Skeletal muscle cell (primary cell): ENCODE measurements at regions not wholly inside any gene's neighbourhood (a gene's known extent, or its start where the extent isn't known, plus 50 kb on each side); places are given as distances from the start of the nearest gene placed in this dataset.
"Not testable (repeated sequence)": the region's sequence is repeated elsewhere in the genome, so short reads cannot be mapped to it uniquely, and the experiment has no call there.

Source experiments
- DNase-seq: peaks from one replicate; pipeline ENCODE4 v3.0.0-alpha.2; 2010; ENCODE audit warnings: low read depth
- H3K4me3 ChIP-seq: 2 replicates; pipeline ENCODE4 v1.5.1; 2011; ENCODE audit warnings: low read depth, mild to moderate bottlenecking, control low read depth, low read length, moderate library complexity

DNA sequence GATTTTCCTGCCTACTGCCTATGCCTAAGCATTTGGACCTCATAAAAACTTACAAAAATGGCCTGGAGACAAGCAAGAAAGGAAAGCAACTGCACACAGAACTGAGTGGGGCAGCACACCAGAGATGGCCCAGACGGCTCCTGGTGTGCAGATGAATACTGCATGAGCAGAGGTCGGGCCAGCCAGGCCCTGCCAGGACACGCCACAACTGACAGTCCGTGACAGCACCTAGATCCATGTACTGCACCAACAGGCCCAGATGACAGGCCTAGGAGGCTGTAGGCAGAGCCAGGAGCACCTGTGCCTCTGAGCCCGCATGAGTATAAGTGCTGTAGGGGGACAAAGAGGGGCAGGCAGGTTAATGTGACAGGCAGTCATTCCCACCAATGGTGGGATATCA lies 160.2 kb downstream of the IGLL1 start:
- no peak overlapping the region for H3K4me3 ChIP-seq
- DNase-seq, result no peak

DNA sequence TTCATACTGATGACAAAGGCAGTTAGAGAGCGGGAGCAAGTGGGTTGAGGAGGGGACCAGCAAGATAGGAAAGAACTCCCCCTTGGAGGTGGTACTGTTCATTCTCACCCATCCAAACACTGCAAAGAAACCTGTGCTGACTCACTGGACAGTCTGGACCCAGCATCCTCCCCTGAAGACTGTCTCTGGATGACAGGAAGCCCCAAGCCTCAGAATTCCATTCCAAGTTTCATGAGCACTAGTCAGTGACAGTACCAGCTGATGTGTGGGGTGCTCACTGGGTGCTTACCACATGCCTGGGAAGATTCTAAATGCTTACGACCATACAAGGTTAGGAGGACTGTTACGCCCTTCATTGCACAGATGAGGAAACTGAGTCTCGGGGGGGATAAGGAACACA lies 160.9 kb downstream of the IGLL1 start:
- no peak overlapping the region for H3K4me3 ChIP-seq
- no peak for DNase-seq

DNA sequence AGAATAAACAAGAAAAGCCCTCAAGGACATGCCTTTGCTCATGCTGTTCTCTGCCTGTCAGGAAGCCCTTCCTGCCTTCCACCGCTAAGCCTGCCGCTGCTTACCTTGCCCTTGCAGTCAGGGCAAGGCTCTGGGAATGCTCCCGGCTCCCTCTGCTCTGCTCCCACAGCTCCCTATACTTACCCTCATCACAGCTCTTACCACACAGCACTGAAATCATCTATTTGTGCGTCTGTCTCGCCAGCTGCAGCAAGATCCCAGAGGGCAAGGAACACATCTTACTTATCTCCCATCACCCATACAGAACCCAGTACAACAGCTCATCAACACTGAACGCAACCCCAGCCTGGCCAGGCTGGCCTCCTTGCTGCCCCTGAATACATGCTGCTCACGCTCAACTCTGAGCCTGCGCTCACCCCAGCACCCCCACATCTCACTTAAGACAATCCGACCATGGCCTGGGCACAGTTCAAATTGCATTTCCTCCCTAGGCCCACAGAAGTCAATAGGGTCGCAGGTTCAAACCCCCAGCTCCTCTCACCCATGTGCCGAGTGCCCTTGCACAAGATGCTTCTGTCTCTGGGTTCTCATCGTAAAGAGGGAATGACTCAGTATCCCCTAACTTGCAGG lies 161.8 kb downstream of the IGLL1 start:
- no peak overlapping the region for H3K4me3 ChIP-seq
- no peak for DNase-seq

DNA sequence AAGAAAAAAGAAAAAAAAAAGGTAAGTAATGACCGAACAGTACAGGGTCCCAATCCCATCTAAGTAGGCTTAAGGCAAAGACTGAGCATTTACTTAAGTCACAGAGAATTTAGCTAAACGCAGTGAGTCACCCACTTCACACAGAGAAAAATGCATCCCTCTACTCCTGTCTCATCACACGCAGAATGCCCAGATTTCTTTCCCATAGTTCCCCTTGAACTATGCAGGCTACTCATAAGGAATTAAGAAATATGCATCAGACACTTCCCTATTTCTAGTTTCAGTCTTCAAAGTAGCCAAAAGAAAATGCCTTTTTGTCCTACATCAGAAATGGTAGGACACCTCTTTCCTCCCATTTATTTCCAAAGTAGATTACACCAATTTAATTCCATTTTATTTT lies 162.8 kb downstream of the IGLL1 start:
- not testable (repeated sequence) for DNase-seq, H3K4me3 ChIP-seq

DNA sequence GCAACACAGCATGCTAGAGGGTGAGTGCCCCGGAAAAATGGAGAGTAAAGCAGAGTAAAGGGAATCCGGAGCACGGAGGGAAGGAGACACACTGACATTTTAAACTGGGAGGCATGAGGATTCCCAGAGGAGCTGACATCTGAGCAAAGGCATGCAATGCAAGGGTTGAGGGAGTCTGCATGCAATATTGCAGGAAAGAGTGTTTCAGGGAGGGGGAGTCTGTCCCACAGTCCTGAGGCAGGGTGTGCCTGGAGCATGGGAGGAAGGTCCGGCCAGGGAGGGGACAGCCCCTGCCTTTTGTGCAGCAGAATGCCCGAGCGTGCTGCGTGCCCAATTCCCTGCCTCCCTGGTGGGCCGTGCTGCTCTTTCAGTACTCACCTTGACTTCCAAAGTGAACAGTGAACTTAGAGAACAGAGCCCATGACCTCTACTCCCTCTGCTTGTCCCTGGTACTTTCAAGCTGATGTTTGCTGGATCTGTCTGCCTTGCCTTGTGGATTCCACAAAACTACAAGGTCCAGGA lies 163.9 kb downstream of the IGLL1 start:
- DNase-seq, H3K4me3 ChIP-seq: not testable (repeated sequence)

DNA sequence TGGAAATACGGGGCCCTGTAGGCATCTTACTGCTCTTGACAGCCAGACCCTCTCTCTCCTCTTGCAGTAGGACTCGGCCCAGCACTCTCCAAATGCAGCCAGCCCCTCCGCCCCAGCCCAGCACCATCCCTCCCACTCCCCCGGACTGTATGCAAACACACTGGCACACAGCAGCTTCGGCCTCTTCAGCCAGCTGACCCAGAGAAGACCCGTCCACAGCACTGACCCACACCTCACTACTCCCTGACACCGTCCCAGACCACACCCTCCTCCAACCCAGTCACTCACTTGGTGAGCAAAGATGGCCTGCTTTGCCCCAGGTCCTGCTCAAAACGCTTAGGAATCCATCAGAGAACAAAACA lies 164.6 kb downstream of the IGLL1 start:
- no peak overlapping the region for H3K4me3 ChIP-seq
- no peak for DNase-seq

DNA sequence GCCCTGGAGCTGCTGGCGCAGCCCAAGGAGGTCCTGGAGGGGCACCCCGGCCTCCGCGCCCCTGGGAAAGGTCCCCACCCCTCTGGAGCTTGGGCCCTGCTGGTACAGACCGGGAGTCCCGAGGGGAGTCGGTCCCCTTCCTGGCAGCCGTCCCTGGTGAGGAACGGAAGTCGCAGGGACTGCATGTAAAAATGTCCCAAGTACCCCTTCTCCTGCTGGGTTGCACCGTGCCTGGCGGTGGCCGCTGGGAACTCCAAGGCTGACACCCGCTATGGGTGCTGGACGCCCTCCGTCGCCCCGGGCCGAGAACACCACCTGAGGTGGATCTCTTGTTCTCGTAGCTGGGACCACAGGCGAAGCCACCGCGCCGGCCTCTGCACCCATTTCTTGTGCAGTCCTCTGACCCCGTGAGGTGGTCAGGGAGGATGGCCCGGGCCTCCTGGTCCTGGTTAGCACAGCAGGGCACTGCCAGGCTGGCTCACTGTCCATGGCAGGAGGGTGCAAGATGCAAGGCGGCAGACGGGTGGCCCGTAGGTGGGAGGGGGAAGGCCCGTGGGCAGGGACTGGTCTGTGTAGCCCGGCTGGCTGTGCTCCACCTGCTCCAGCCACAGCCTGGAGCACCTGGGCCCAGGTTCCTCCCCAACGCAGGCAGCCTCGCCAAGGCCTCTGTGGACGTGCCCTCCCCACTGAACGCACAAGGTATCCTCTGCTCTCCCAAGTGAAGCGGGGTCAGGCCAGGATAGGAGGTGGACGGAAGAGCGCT lies 165.2 kb downstream of the IGLL1 start:
- no peak overlapping the region for H3K4me3 ChIP-seq
- DNase-seq, result no peak

DNA sequence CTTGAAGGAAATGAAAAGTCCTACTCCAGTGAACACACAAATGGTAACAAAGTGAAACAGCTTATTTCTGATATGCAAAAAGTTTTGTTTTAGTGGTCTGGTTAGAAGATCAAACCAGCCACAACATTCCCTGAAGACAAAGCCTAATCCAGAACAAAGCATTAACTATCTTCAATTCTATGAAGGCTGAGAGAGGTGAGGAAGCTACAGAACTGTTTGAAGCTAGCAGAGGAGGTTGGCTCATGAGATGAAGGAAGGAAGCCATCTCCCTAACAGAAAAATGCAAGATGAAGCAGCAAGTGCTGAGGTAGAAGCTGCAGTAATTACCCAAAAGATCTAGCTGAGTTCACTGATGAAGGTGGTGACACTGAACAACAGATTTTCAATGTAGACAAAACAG lies 168.4 kb downstream of the IGLL1 start:
- DNase-seq, result no peak
- H3K4me3 ChIP-seq, result no peak overlapping the region

DNA sequence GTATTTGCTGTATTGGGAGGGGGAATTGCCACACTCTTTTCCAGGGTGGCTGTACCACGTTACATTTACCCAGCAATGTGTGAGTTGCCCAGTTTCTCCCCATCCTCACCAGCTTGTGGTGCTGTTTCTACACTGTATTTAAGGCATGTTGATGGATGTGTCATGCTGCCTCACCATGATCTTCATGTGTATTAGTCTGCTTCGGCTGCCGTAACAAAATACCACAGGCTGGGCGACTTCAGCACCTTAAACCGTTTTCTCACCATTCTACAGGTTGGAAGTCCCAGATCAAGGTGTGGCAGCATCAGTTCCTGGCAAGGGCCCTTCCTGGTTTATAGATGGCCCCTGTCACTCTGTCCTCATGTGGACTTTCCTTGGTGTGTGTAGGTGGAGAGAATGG lies 169.7 kb downstream of the IGLL1 start:
- no peak for DNase-seq
- no peak overlapping the region for H3K4me3 ChIP-seq

DNA sequence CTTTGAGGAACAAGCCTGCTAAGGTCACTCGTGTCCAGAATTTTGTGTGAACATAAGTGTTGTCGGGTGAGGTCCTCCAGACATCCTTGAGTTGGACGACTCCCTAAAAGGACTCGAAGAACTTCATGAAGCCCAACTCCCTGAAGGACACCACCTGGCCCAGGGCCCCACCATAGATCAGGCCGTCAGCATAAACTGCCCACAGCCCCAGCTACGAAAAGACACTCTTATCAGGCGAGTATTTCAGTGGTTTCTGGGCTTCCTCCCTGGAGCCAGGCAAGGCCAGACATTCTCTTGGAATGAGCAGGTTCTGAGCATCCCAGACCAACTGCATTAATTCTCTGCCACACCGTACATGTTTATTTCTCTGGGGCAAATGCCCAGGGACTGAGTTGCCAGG lies 170.1 kb downstream of the IGLL1 start:
- no peak for DNase-seq

DNA sequence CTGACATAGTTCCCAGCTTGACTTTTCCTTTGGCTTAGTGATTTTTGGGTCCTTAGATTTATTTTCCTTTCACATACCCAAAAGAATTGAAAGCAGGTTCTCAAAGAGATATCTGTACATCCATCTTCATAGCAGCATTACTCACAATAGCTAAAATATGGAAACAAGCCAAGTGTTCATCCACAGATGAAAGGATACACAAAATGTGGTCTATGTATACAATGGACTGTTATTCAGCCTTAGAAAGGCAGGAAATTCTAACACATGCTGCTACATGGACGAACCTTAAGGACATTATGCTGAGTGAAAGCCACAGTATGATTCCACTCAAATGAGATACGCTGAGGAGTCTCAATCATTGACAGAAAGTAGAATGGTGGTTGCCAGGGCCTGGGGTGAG lies 171.8 kb downstream of the IGLL1 start:
- no peak for DNase-seq

More for the DNA sequence above, 170.1 kb downstream of the IGLL1 start:
- H3K4me3 ChIP-seq, result no peak overlapping the region

DNA sequence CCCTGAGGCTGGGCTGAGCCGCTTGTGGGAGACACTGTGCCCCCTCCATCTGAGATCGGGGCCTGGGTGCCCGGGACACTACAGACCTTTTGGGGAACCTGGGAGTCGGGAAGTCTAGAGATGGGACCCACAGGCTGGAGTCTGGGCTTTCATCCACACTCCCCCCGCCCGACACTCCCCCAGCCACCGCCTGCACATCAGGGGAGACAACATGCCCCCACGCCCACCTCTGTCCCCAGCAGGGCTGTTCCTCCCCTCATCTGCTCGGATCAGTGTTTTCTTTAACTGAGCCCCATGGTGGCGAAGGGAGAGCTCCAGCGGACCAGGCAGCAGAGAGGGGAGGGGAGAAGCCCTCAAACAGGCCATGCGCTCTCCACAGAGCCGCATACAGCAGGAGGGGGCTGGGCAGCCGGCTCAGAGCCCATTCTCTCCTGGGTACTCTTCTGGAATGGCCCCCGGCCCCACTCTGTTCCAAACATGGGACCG lies 174.7 kb downstream of the IGLL1 start:
- no peak for DNase-seq
- H3K4me3 ChIP-seq, result no peak overlapping the region

More for the DNA sequence above, 171.8 kb downstream of the IGLL1 start:
- H3K4me3 ChIP-seq, result no peak overlapping the region

DNA sequence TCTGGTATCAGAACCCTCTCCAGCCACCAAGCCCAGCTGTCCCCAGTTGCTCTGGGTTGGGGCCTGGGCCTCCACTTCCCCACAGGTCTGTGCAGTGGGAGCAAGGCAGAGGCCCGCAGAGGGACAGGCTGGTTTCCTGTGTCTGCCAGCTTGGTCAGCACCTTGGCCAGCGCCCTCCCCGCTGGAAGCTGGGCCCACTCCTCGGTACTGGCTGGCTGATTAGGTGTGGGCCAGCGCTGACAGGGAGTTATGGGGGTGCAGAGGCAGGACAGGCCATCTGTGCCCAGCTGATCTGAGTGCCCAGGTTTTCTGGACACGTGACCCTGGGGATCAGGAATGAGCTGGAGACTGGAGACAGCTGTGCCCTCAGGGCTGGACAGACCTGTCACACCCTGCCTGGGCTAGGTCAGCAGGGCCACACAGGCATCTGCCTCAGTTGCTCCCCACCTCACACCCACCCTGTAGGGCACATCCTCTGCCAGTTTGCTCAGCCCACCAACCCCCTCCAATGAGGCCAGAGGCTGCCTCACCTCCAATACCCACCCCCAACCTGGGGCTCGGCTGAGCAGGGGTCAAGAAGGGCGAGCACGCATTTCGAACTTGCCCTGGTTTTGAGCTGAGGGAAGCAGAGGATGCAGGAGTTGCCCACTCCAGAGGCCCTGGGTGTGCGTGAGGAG lies 175.3 kb downstream of the IGLL1 start:
- peak; percentile 16 for DNase-seq
- H3K4me3 ChIP-seq, result no peak overlapping the region

DNA sequence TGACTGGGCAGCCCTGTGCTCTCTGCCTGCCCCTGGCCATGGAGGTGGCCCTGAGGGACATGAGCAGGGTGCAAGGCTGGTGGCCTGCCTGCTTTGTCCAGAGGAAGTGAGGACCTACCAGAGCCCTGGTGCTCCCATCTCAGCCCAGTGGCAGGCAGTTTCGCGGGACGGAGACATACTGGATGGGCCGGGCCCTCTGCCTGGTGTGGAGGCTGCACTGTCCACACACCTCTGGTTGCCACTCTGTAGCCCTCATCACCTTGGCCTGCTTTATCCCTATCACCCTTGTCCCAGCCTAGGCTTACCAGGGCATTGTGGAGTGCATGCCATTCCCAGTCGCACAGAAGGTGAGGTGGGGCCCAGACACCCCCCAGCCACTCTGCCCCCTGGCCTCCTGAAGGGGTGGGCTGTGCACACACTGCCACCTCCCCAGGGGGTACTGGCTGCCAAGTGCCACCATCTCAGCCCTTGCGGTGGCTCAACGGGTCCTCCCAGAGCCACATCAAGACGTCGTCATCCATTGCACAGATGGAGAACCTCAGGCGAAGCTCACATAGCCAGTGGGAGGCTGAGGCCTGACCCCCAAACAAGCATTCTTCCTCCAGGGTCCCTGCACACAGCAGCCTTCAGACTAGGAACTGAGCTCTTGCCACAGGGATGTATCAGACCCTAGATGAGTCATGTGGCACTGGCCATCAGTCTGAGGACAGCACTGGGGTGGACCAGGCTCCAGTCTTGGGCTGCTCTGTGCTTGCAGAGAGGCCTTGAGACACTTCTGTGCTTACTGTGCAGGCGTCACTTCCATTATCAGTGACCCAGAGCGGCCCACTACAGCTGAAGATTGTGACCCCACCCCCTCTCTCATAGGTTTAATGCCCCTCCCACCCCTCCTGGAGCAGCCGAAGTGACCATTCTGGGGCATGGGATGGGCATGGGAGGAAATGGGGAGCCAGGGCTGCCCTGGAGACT lies 176.1 kb downstream of the IGLL1 start:
- H3K4me3 ChIP-seq, result no peak overlapping the region
- no peak for DNase-seq

DNA sequence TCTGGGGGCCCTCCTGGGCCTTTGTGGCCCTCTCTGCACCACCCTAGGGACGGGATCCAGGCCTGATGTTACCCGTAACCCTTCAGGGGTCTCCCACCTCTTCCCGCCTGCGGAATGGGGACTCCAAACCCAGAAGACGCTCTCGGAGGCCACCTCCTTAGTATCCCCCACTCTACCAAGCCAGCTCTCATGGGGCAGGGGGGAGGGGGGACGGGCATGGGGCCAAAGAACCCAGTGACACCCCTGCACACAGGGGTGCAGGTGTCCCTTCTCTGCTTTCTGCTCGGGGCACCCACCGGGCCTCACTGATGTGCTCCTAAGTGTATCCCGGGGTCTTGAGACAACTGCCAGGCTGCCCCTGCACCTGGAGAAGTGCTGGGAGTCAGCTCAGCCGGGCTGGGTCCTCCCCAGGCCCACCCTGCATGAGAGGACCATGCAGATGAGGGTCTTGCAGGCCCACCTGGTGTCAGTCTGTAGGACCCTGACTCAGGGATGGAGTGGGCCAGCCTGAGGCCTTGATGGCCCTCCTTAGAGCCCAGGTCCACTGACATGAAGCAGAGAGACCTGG lies 176.9 kb downstream of the IGLL1 start:
- no peak for DNase-seq
- H3K4me3 ChIP-seq, result no peak overlapping the region

DNA sequence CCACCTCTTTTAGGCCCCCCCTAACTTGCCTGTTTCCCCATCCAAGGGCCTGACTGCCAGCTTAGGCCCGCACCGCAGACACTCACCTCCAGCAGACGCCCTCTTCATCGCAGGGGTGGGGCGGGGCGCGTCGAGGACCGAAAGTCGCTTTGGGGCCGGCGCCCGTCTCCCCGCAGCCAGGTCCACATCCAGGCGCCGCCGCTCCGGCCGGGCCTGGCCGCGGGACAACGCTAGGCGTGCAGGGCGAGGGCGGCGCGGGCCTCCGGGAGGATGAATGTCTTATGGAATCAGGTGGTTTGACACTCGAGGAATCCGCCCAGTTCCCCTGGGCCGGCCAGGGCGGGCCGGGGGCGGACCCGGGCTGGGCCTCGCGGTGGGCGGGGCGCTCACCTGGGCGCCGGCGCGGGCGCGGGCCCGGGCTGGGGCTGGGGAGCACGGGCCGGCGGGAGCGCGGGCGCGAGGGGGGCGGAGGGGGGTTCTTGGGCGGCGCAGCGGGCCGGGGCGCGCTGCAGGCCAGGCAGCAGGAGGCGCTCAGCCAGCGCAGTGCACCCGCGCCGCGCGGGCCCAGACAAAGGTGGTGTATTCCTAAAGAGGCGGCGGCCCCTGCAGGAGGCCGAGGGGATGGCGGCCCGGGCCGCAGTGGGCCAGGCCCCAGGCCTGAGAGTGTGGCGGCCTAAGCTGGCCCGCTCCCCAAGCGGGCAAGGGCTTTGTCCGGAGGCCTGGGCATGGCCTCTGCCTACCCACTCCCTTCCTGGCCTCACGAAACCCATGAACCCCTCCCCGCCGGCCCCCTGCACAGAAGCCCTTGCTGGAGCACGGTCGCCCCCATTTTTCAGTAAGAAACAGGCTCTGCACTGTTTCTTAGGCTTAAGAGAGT lies 177.6 kb downstream of the IGLL1 start:
- H3K4me3 ChIP-seq, result no peak overlapping the region
- no peak for DNase-seq

DNA sequence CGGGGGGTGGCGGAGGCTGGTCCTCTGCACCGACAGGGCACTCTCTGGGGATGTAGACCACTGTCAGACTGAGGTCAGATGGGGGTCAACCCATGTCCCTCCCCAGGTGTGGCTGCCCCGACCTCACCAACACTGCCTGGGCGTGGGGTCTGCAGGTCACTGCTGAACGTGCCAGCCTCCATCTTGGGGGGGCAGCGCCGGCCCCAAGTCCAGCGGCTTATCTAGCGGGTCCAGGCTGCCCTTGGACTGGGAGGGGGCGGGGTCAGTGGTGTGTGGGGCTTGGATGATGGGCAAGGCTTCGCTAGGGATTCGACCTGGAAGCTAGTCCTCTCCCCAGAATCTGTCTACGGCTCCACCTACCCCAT lies 178.2 kb downstream of the IGLL1 start:
- H3K4me3 ChIP-seq, result no peak overlapping the region
- DNase-seq, result no peak
